Activated CD4-positive, alpha-beta memory T cell treated with anti-CD3 and anti-CD28 coated beads, Interleukin-2, amount 10 ng/mL, durations not matched to agents 7 days and 5 days (primary cell): ENCODE measurements at regions not wholly inside any gene's neighbourhood (a gene's known extent, or its start where the extent isn't known, plus 50 kb on each side); places are given as distances from the start of the nearest gene placed in this dataset.

ENCODE experiments used
- CTCF ChIA-PET: fragments of 350-600 bp; sonication (Branson Sonifier 250); formaldehyde crosslinking; loops from one replicate; lab custom pipeline; 2021; ENCODE audit warnings: antibody characterized with exemption, inconsistent platforms; lab: Charles Lee
- POLR2A ChIA-PET: fragments of 350-600 bp; sonication (Branson Sonifier 250); formaldehyde crosslinking; loops from one replicate; lab custom pipeline; 2021; ENCODE audit warnings: antibody characterized with exemption; lab: Charles Lee
- DNase-seq: peaks from one replicate; pipeline ENCODE4 v3.0.0-alpha.2; 2020
- H3K27ac Mint-ChIP-seq: one replicate; pipeline ENCODE4 v1.8.0; 2021; ENCODE audit warnings: mild to moderate bottlenecking, mixed read lengths
- H3K27me3 Mint-ChIP-seq: one replicate; pipeline ENCODE4 v1.8.0; 2021; ENCODE audit warnings: mixed read lengths
- H3K36me3 Mint-ChIP-seq: one replicate; pipeline ENCODE4 v1.8.0; 2021; ENCODE audit warnings: low read depth, mixed read lengths
- H3K4me1 Mint-ChIP-seq: one replicate; pipeline ENCODE4 v1.8.0; 2021; ENCODE audit warnings: mixed read lengths
- H3K4me3 Mint-ChIP-seq: one replicate; pipeline ENCODE4 v1.8.0; 2021; ENCODE audit warnings: mild to moderate bottlenecking, mixed read lengths
- H3K9me3 Mint-ChIP-seq: one replicate; pipeline ENCODE4 v1.8.0; 2021; ENCODE audit warnings: mixed read lengths

GRCh38 chr3:73681198-73681597, 56.5 kb upstream of the PDZRN3 start:
- H3K27me3 Mint-ChIP-seq = no peaks in the 10 kb centered on the region
- no peaks in the 10 kb centered on the region for H3K36me3 Mint-ChIP-seq
- ChIA-PET POLR2A (no interaction called here), CTCF (no interaction called here)
- H3K4me1 Mint-ChIP-seq = no peaks in the 10 kb centered on the region
- peaks cover 6% of the 10 kb centered on the region for H3K9me3 Mint-ChIP-seq
- no peak overlapping the region for H3K4me3 Mint-ChIP-seq
- H3K27ac Mint-ChIP-seq = no peak overlapping the region
- DNase-seq = no peak

GRCh38 chr3:73680391-73681095, 55.8 kb upstream of the PDZRN3 start:
- H3K36me3 Mint-ChIP-seq = no peaks in the 10 kb centered on the region
- H3K9me3 Mint-ChIP-seq = peaks cover 6% of the 10 kb centered on the region
- CTCF ChIA-PET = no interaction called here
- no peaks in the 10 kb centered on the region for H3K4me1 Mint-ChIP-seq
- POLR2A ChIA-PET = no interaction called here
- H3K27ac Mint-ChIP-seq = no peak overlapping the region
- no peaks in the 10 kb centered on the region for H3K27me3 Mint-ChIP-seq
- H3K4me3 Mint-ChIP-seq = no peak overlapping the region
- no peak for DNase-seq

DNA sequence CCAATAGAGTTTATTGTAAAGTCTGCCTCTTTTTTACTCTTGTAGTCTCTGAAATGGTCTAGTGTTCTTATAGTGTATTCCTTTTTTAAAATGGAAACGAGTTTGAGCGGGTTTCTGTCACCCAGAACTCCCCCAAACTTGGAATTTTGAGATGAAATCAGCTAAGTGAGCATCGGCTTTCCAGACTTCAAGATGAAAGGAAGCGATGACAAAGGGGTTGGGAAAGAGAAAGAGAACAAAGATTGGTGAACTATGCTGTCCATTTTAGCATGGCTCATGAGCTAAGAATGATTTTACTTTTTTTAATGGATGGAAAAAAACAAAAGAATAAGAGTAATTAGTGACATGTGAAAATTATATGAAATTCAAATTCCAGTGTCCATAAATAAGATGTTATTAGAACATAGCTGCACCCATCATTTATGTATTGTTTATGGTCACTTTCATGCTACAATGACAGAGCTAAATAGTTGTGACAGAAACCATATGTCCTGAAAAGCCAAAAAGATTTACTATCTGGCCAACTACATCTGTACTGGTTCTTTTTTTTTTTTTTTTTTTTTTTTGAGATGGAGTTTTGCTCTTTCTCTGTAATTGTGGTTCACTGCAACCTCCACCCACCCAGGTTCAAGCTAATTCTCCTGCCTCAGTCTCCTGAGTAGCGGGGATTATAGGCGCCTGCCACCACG, 52.7 kb upstream of the PDZRN3 start:
- Mint-ChIP-seq H3K27ac (no peak overlapping the region), H3K27me3 (no peaks in the 10 kb centered on the region), H3K4me1 (no peaks in the 10 kb centered on the region), H3K4me3 (no peak overlapping the region), H3K9me3 (no peaks in the 10 kb centered on the region), H3K36me3 (no peaks in the 10 kb centered on the region)
- CTCF ChIA-PET = no interaction called here
- POLR2A ChIA-PET = no interaction called here
- no peak for DNase-seq
